ENCODE measurements at regions not wholly inside any gene's neighbourhood (a gene's known extent, or its start where the extent isn't known, plus 50 kb on each side); places are given as distances from the start of the nearest gene placed in this dataset.

- intact Hi-C loops (cut with micrococcal nuclease), result no loop called here
Observed at GRCh38 chr1:219404629-219405028, 208.3 kb downstream of the ZC3H11B start.

DNA sequence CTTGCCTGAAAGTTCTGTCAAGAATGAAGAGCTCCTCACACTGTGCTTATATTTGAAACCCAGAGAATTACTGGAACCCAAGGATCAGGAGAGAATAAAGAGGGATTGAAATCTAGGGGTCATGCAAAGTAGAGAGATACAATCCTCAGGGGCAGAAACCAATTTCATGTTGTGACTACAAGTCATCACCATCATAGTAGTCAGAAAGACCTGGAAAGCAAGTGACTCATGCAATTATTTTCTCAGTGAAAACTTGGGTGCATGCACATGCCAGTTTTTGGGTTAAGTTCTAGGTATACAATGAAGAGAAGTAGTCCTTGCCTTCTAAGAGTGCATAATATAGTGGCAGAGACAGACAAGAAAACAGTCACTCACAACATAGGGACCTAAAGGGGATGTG is 210.0 kb downstream of the ZC3H11B start:
- intact Hi-C loops (cut with micrococcal nuclease), result no loop called here

- intact Hi-C loops (cut with micrococcal nuclease), result no loop called here
Observed at GRCh38 chr1:219401724-219402625, 210.9 kb downstream of the ZC3H11B start.

DNA sequence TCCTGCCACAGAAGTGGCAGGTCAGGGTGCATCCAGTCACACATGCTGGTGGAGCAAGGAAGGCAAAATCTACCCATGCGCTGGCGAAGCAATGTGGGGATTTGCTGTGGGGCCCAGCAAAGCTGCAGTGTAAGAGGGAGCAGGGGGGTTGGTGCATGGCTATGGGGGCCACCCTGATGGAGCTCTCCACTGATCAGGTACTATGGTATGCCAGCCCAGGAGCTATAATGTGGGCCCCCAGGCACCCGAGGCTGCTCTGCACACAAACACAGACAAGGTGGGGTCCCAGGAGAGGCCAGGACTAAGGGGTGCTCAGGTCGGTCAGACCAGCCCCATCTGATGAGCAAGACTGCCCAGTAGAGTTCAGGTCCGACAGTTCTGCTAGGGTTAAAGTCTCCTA is 213.5 kb downstream of the ZC3H11B start:
- intact Hi-C loops (cut with micrococcal nuclease), result no loop called here

GRCh38 chr1:219398815-219399396 is 214.0 kb downstream of the ZC3H11B start:
- intact Hi-C loops (cut with micrococcal nuclease), result no loop called here

DNA sequence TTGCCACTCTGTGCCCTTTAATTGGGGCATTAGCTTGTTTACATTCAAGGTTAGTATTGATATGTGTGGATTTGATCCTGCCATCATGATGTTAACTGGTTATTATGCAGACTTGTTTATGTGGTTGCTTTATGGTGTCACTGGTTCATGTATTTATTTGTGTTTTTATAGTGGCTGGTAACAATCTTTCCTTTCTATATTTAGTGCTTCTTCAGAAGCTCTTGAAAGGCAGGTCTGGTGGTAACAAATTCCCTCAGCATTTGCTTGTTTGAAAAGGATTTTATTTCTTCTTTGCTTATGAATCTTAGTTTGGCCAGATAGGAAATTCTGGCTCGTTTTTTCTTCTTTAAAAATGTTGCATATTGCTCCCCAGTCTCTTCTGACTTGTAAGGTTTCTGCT is 215.4 kb downstream of the ZC3H11B start:
- intact Hi-C loops (cut with micrococcal nuclease), result no loop called here

- intact Hi-C loops (cut with micrococcal nuclease), result no loop called here
Observed at GRCh38 chr1:219391297-219391696, 217.6 kb downstream of the LYPLAL1 start.

DNA sequence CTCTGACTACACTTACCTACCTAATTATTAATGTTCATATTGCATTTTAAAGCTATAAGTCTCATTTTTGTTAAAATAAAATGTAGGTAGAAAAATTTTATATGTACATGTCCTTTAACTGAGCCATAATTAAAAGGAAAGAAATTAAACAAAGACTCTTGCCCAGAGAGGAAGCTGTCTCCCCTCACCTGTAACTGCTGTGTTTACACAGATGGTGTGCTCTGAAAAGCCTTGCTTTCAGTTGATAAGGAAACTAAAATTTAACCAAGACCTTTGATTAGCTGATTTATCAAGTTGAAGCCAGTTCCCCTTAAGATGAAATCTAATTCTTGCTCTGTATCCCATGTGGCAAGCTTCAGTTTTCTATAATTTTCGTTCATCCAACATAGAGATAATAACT is 213.5 kb downstream of the LYPLAL1 start:
- intact Hi-C loops (cut with micrococcal nuclease), result no loop called here

GRCh38 chr1:219385787-219386427 is 212.2 kb downstream of the LYPLAL1 start:
- intact Hi-C loops (cut with micrococcal nuclease), result no loop called here

DNA sequence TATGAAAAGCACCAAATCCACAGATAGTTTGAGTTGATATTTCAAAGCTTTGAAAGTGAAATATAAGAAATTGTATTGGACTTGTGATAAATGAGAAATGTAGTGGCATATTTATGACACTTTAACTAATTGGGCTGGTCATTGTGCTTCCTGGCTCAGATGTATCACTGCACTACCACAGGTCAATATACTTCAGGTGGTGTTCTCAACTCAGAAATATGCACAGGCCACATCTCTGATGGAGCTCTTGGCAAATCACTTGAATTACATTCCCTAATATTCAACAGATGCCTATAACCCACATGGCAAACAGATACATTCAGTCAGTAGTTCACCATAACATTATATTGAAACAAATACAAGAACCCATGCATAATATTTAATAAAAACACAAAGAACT is 209.6 kb downstream of the LYPLAL1 start:
- intact Hi-C loops (cut with micrococcal nuclease), result no loop called here

- intact Hi-C loops (cut with micrococcal nuclease), result no loop called here
Observed at GRCh38 chr1:219381396-219381795, 207.7 kb downstream of the LYPLAL1 start.

DNA sequence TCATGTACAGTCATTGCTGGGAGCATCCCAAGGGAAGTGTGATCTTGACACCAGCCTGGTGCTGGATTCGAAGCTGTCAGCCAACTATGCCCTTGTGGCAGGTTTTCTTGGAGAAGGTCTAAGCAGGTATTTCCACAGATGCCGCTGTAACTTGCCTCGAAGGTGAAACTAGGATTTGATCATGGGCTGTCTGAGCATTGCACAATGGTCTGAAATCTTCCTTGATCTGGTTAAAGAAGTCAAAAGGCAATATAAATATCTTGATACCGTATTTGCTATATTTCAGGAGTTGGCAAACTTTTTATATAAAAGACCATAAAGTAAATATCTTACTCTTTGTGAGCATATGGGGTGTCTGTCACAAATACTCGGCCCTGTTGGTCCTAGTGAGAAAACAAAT is 206.8 kb downstream of the LYPLAL1 start:
- intact Hi-C loops (cut with micrococcal nuclease), result no loop called here

- intact Hi-C loops (cut with micrococcal nuclease), result no loop called here
Observed at GRCh38 chr1:219379691-219380090, 206.0 kb downstream of the LYPLAL1 start.

DNA sequence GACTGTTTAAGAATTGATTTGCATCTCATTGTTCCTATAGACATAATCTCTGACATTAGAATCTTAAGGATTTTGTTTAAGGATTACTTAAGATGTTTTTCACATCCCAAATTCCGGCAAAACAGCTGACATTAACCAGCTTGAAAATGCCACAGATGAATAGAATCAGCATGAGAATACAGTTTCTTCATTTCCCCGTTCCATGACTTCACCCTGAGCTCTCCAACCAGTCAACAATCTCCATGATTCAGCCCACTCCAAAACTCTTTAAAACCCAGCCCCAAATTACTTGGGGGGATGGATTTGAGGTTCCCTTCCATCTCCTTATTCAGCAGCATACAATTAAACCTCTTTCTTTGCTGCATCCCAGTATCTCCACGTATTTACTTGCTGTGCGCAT is 201.0 kb downstream of the LYPLAL1 start:
- intact Hi-C loops (cut with micrococcal nuclease), result no loop called here

DNA sequence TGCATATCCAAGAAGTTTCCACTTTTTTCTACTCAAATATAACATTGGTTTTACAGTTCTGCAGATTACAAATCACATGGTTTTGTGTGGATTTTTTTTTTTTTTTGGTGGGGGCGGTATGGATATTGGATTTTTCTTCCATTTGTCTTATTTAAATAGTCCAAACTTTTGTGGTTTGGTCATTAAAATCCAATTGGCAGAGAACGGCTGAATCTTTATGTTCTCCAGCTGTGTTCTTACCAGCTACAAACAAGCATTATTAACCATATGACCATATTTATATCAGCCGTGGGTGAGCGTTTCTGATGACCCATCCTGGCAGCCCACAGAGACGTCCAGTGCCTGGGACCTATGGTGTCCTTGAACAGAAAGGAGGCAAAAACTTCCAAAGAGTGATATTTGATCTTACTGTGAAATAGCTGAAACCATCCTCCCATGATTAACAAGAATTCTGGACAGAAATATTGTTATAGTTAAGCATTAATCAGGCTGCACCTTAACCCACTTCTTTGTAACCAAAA is 200.4 kb downstream of the LYPLAL1 start:
- intact Hi-C loops (cut with micrococcal nuclease), result no loop called here

DNA sequence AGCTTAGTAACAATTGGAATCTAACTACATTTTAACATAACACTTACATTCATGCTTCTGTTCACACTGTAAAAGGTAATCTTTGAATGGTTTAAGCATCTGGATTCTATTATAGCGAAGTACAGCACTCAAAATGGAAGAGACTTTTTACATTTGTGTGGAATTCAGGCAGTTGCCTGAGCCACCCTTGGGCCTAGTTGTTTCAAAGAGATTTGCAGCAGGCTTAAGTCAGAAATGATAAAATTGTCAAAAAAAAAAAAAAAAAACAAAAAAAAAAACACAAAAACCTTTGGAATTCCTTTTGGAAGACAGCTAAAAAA is 199.9 kb downstream of the LYPLAL1 start:
- intact Hi-C loops (cut with micrococcal nuclease), result no loop called here

DNA sequence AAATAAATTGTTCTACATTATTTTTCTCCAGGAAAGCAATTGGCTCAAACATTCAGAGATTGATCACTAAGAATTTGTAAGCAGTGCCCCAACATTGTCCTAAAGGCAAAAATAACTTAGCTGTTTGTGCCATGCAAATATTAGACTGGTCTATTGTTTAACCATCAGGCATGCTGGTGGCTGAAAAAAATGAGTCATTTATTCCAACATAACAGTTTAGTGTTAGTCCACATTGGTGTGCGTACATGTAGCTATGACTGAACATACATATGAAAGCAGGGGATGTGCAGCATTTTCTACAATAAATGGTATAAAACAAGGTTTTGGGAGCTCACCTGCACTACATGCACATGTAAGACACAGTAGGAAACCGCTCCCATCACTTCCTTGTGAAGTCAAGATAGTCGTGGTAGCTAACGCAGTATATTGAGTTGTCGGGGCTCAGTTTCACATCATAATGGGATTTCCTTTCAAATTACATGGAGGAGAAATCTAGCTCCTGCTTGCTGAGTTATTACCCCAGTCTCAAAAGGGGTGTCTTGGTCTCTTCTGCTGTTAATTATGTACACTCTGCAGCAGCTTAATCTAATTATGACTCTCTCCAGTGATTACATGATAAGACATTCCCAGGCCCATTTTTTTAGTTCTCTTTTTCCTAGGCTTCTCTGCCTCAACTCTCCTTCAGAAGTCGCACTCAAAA is 199.4 kb downstream of the LYPLAL1 start:
- intact Hi-C loops (cut with micrococcal nuclease), result no loop called here

DNA sequence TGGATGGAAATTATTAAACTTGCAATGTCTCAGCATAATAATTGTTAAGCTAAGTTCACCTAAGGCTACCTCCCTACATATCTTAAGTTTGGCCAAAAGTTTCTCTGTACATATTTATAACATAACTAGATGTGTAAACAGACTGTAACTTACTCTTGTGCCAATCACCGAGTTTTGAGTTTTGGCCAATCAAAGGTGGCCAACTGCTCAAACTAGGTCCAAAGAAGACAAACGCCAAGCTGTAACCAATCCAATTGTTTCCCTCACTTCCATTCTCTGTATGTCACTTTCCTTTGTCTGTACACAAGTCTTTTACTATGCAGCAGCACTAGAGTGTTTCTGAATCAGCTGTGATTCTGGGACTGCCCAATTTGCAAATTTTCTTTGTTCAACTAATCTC is 197.8 kb downstream of the LYPLAL1 start:
- intact Hi-C loops (cut with micrococcal nuclease), result no loop called here

- intact Hi-C loops (cut with micrococcal nuclease), result no loop called here
Observed at GRCh38 chr1:219367496-219367895, 193.8 kb downstream of the LYPLAL1 start.

DNA sequence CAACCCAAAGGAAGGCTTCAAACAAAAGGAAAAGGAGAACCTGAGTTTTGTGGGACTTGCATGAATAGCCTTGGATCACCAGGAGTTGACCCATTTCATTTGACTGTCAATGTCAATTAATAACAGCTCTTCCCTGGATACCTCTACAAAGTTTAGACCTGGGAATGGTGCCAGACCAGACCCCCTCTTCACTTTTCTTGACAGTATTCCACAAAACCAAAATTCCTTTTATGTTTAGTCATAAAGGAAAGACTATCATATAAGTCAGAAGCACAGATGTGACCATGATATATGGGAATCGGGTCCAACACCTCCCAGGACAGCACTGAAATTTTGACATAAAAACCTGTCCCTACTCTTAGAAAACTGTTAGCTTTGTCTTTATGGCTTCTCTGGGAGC is 191.8 kb downstream of the LYPLAL1 start:
- intact Hi-C loops (cut with micrococcal nuclease), result no loop called here

- intact Hi-C loops (cut with micrococcal nuclease), result no loop called here
Observed at GRCh38 chr1:219362702-219363101, 189.0 kb downstream of the LYPLAL1 start.

DNA sequence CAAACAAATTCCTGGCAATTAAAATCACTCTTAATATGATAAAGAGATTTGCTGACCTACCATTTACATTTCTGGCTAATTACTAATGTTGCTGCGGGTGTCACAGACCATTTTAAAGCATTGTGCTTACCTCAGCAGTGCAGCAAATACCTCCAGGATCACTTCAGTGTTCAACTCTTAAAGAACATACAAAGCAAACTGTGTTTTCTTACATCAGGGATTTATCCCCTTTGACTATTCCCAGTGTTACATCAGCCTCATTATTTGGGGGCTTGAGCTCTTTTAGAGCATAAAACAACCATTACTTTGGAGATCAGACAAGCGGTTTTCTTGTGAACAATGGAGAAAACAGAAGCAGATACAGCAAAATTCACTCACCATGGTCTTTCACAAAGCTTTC is 185.4 kb downstream of the LYPLAL1 start:
- intact Hi-C loops (cut with micrococcal nuclease), result no loop called here

All from T-helper 1 cell treated with Interleukin-12 subunit alpha and Interleukin-12 subunit beta and Interleukin-4 antibody, amounts not matched to agents 30 ng/mL and 1 ng/mL, for 36 hours (primary cell).